Stimulated activated CD4-positive, alpha-beta T cell treated with anti-CD3 and anti-CD28 coated beads, TNF-alpha, amount 100 ng/mL, for 1 hour (primary cell): ENCODE measurements at regions not wholly inside any gene's neighbourhood (a gene's known extent, or its start where the extent isn't known, plus 50 kb on each side); places are given as distances from the start of the nearest gene placed in this dataset.

Source experiments
- DNase-seq, 3 donors: peaks; one replicate each; pipeline ENCODE4 v3.0.0-alpha.2; 2020; ENCODE audit warnings: low read depth in 3 of 3, low spot score in 1 of 3

- DNase-seq: no peak
Observed at GRCh38 chr1:4113897-4114296, 213.8 kb upstream of the C1orf174 start.

- no peak for DNase-seq
Observed at GRCh38 chr1:4115191-4115900, 215.3 kb upstream of the C1orf174 start.

- no peak for DNase-seq
Observed at GRCh38 chr1:4117196-4117595, 217.1 kb upstream of the C1orf174 start.

GRCh38 chr1:4118746-4119515 is 218.9 kb upstream of the C1orf174 start:
- DNase-seq: no peak

GRCh38 chr1:4119516-4120220 is 219.6 kb upstream of the C1orf174 start:
- no peak for DNase-seq

GRCh38 chr1:4120557-4121292 is 220.7 kb upstream of the C1orf174 start:
- DNase-seq: no peak

GRCh38 chr1:4121293-4121684 is 221.2 kb upstream of the C1orf174 start:
- no peak for DNase-seq

GRCh38 chr1:4121834-4122512 is 221.9 kb upstream of the C1orf174 start:
- no peak for DNase-seq

- DNase-seq: no peak
Observed at GRCh38 chr1:4122513-4123160, 222.6 kb upstream of the C1orf174 start.

- no peak for DNase-seq
Observed at GRCh38 chr1:4124631-4125145, 224.6 kb upstream of the C1orf174 start.

GRCh38 chr1:4126251-4126650 is 226.2 kb upstream of the C1orf174 start:
- no peak for DNase-seq

GRCh38 chr1:4126731-4127591 is 226.9 kb upstream of the C1orf174 start:
- DNase-seq: no peak

- no peak for DNase-seq
Observed at GRCh38 chr1:4127592-4128140, 227.6 kb upstream of the C1orf174 start.

- no peak for DNase-seq
Observed at GRCh38 chr1:4128616-4129015, 228.5 kb upstream of the C1orf174 start.

- no peak for DNase-seq
Observed at GRCh38 chr1:4129693-4130092, 229.6 kb upstream of the C1orf174 start.

GRCh38 chr1:4130096-4130495 is 230.0 kb upstream of the C1orf174 start:
- DNase-seq: no peak

GRCh38 chr1:4131734-4132133 is 231.7 kb upstream of the C1orf174 start:
- no peak for DNase-seq

GRCh38 chr1:4132352-4133296 is 232.6 kb upstream of the C1orf174 start:
- DNase-seq: no peak
